ENCODE measurements at regions not wholly inside any gene's neighbourhood (a gene's known extent, or its start where the extent isn't known, plus 50 kb on each side); places are given as distances from the start of the nearest gene placed in this dataset.

DNA sequence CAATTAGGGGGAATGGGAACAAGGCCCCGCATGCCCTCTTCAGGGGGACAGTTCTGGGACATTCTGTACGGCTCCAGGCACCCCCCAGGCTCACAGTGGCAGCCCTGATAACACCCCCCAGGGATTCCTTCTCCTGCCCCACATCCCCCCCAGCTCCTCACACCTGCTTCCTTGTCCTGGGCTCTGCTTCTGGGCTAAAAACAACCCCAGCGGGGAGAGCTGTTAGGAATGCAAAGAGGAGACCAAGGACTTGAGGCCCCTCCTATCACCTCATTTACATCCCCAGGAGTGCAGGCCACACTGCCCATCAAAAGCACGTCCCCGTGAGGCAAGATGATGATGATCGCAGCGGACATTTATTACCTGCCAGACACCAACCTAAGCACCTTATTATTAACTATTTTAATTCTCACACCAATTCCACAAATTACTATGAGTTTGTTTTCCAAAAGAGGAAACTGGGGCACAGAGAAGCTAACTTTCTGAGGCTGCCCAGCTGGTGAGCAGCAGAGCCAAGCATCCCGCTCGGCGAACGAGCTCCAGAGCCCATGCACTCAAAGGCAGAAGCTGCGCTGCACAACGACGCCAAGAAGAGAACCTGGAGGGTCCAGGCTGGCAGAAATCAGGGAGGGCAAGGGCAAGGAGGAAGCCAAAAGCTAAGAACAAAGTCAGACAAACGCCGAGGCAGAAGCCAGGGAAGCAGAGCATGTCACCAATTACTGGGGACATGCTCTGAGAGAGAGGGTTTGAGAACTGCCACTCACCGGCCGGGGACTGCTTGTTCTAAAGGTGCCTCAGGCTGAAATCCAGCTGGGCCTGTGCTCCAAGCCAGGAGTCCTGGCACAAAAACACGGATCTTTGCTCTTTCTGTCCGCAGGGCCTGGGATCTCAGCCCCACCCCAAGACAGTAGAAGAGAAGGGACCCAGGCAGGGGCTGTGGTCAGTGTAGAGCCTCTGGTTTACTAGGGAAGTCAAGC is 76.2 kb upstream of the NSMCE3 start:
- Histone ChIP-seq H3K9me3 (no peaks in the 10 kb centered on the region), H3K4me3 (no peak overlapping the region), H3K36me3 (no peaks in the 10 kb centered on the region), H3K27ac (no peak overlapping the region), H3K27me3 (no peaks in the 10 kb centered on the region), H3K4me1 (peaks cover 6% of the 10 kb centered on the region)
- no peak for TF ChIP-seq POLR2A (IDR thresholded peaks at IDR 0.05)
- no peak for TF ChIP-seq POLR2AphosphoS5 (IDR thresholded peaks at IDR 0.05; ENCODE audit: insufficient read depth in 1 of 2, low read depth in 1 of 2)
- no peak for TF ChIP-seq CTCF (IDR thresholded peaks at IDR 0.05)
- no peak for DNase-seq (ENCODE audit: extremely low spot score in 2 of 2)
- intact Hi-C loops (cut with DNase I) = no loop called here

GRCh38 chr15:29344474-29344873 is 74.9 kb upstream of the NSMCE3 start:
- H3K4me1 ChIP-seq = peaks cover 6% of the 10 kb centered on the region
- no peak for TF ChIP-seq POLR2A (IDR thresholded peaks at IDR 0.05)
- TF ChIP-seq POLR2AphosphoS5 (IDR thresholded peaks at IDR 0.05; ENCODE audit: insufficient read depth in 1 of 2, low read depth in 1 of 2) = no peak
- TF ChIP-seq CTCF (IDR thresholded peaks at IDR 0.05) = no peak
- intact Hi-C loops (cut with DNase I) = no loop called here
- no peaks in the 10 kb centered on the region for H3K27me3 ChIP-seq
- H3K27ac ChIP-seq = no peak overlapping the region
- H3K4me3 ChIP-seq = no peak overlapping the region
- DNase-seq (ENCODE audit: extremely low spot score in 2 of 2) = no peak
- no peaks in the 10 kb centered on the region for H3K36me3 ChIP-seq
- no peaks in the 10 kb centered on the region for H3K9me3 ChIP-seq

DNA sequence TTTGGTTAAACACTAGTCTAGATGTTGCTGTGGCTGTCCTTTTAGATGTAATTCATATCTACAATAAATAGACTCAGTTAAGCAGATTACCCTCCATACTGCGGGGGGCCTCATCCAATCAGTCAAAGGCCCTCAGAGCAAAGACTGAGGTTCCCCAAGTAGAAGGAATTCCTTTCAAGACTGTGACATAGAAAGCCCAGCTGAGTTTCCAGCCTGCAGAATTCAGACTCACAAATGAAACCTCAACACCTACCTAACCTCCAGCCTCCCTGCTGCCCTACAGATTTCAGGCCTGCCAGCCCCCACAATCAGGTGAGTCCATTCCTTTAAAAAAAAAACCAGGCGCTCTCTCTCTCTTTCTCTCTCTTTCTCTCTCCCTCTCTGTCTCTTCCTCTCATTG is 73.6 kb upstream of the NSMCE3 start:
- no peak for DNase-seq (ENCODE audit: extremely low spot score in 2 of 2)
- no peak overlapping the region for H3K4me3 ChIP-seq
- H3K27ac ChIP-seq = no peak overlapping the region
- peaks cover 2% of the 10 kb centered on the region for H3K4me1 ChIP-seq
- H3K36me3 ChIP-seq = no peaks in the 10 kb centered on the region
- intact Hi-C loops (cut with DNase I) = no loop called here
- H3K9me3 ChIP-seq = no peaks in the 10 kb centered on the region
- no peak for TF ChIP-seq POLR2AphosphoS5 (IDR thresholded peaks at IDR 0.05; ENCODE audit: insufficient read depth in 1 of 2, low read depth in 1 of 2)
- TF ChIP-seq CTCF (IDR thresholded peaks at IDR 0.05) = no peak
- no peak for TF ChIP-seq POLR2A (IDR thresholded peaks at IDR 0.05)
- no peaks in the 10 kb centered on the region for H3K27me3 ChIP-seq

DNA sequence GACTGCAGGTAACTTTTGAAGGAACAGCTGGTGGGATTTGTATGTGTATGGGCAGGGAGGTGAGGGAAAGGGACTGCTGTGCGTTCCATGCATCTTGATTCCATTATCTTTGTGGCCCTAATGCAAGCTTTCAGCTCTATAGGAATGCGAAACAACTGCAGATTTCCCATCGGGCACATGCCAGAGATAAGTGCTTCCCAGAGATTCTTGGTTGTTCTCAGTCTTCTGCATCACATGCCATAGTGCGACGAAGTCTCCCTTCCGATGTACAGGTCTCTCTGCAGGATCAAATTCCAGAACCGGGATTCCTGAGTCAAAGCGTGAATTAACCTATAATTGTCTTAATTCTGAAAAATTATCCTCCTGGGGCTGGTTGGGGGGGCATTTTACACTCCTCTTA is 72.6 kb upstream of the NSMCE3 start:
- no peak for TF ChIP-seq POLR2A (IDR thresholded peaks at IDR 0.05)
- TF ChIP-seq CTCF (IDR thresholded peaks at IDR 0.05) = no peak
- TF ChIP-seq POLR2AphosphoS5 (IDR thresholded peaks at IDR 0.05; ENCODE audit: insufficient read depth in 1 of 2, low read depth in 1 of 2) = no peak
- Histone ChIP-seq H3K4me3 (no peak overlapping the region), H3K27me3 (no peaks in the 10 kb centered on the region), H3K36me3 (no peaks in the 10 kb centered on the region), H3K4me1 (no peaks in the 10 kb centered on the region), H3K9me3 (no peaks in the 10 kb centered on the region), H3K27ac (no peak overlapping the region)
- intact Hi-C loops (cut with DNase I) = no loop called here
- DNase-seq (ENCODE audit: extremely low spot score in 2 of 2) = no peak

Data from vagina (tissue), 2 donors.